ENCODE measurements at regions not wholly inside any gene's neighbourhood (a gene's known extent, or its start where the extent isn't known, plus 50 kb on each side); places are given as distances from the start of the nearest gene placed in this dataset.

- Mint-ChIP-seq H3K4me1 (no peaks in the 10 kb centered on the region), H3K27ac (no peak overlapping the region), H3K4me3 (no peak overlapping the region), H3K27me3 (no peaks in the 10 kb centered on the region), H3K36me3 (ENCODE audit: low read depth) (no peaks in the 10 kb centered on the region)
- DNase-seq = no peak
- no peak for ATAC-seq
- no peaks in the 10 kb centered on the region for H3K9me3 ChIP-seq (ENCODE audit: control insufficient read depth, low read length, poor library complexity, severe bottlenecking)
Measured at GRCh38 chr12:58570411-58570810, 349.9 kb downstream of the LRIG3 start.

- no peak overlapping the region for H3K4me3 Mint-ChIP-seq
- no peak for ATAC-seq
- no peaks in the 10 kb centered on the region for H3K27me3 Mint-ChIP-seq
- no peak overlapping the region for H3K27ac Mint-ChIP-seq
- H3K9me3 ChIP-seq (ENCODE audit: control insufficient read depth, low read length, poor library complexity, severe bottlenecking) = no peaks in the 10 kb centered on the region
- no peaks in the 10 kb centered on the region for H3K4me1 Mint-ChIP-seq
- no peak for DNase-seq
- H3K36me3 Mint-ChIP-seq (ENCODE audit: low read depth) = no peaks in the 10 kb centered on the region
Measured at GRCh38 chr12:58575256-58575655, 345.0 kb downstream of the LRIG3 start.

DNA sequence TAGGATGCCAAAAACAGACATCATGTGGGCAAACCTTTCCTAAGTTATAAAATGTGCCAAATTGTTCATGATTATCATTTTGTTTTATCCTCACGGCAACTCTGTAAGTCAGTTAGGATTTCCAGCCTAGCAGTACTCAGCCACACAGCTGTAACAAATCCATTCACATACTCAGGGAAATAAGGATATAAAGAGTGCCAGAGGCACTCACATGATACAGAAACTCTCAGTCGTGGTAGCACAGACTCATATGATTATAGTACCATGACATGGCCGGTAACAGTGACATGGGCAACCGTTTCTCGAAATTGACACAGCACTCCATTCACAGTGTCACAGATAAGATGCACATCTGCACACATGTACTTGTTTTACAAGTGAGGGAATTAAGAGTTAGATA, 344.2 kb downstream of the LRIG3 start:
- Mint-ChIP-seq H3K36me3 (ENCODE audit: low read depth) (no peaks in the 10 kb centered on the region), H3K4me1 (no peaks in the 10 kb centered on the region), H3K27me3 (no peaks in the 10 kb centered on the region), H3K27ac (no peak overlapping the region), H3K4me3 (no peak overlapping the region)
- ATAC-seq (no peak), DNase-seq (no peak)
- no peaks in the 10 kb centered on the region for H3K9me3 ChIP-seq (ENCODE audit: control insufficient read depth, low read length, poor library complexity, severe bottlenecking)

DNA sequence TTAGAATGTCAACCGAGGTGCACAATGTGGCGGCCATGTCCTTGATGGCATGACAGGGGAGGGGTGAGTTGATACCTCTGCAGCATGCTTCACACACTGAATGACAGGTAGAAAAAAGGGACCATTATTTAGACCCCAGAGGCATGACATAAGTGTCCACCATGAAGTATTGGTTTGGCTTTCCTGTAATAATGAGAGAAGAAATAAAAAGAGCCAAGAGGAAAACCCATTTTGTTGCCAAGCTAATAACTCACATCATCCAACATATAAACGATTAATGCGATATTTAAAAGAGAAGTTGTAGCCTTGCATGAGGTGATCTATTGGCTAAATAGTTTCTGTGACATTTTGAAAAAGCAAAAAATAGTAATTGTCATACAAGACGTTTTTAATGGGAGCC, 343.4 kb downstream of the LRIG3 start:
- no peaks in the 10 kb centered on the region for H3K27me3 Mint-ChIP-seq
- no peaks in the 10 kb centered on the region for H3K9me3 ChIP-seq (ENCODE audit: control insufficient read depth, low read length, poor library complexity, severe bottlenecking)

DNA sequence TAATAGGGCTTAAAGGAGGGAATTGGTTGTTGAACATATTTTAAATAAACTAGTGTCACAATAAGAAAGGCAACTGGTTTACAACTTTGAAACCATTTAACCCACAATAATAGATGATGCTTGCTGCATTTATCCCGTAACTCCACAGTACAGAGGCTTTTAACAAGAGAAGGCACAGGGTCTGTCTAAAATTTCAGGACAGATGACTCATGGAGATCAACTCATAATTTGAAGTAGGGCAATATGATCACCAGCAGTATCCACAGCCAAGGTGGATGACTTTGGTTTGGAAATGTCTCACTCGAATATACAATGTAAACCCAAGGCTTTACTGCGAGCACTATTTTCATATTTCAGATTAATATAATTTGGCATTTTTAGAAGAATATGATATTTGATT, 340.2 kb downstream of the LRIG3 start:
- ATAC-seq (no peak), DNase-seq (no peak)
- Mint-ChIP-seq H3K36me3 (ENCODE audit: low read depth) (no peaks in the 10 kb centered on the region), H3K4me3 (no peak overlapping the region), H3K27ac (no peak overlapping the region), H3K4me1 (no peaks in the 10 kb centered on the region), H3K27me3 (no peaks in the 10 kb centered on the region)
- H3K9me3 ChIP-seq (ENCODE audit: control insufficient read depth, low read length, poor library complexity, severe bottlenecking) = no peaks in the 10 kb centered on the region

More for the DNA sequence above, 343.4 kb downstream of the LRIG3 start:
- no peak for DNase-seq
- Mint-ChIP-seq H3K4me3 (no peak overlapping the region), H3K4me1 (no peaks in the 10 kb centered on the region), H3K27ac (no peak overlapping the region), H3K36me3 (ENCODE audit: low read depth) (no peaks in the 10 kb centered on the region)
- no peak for ATAC-seq

DNA sequence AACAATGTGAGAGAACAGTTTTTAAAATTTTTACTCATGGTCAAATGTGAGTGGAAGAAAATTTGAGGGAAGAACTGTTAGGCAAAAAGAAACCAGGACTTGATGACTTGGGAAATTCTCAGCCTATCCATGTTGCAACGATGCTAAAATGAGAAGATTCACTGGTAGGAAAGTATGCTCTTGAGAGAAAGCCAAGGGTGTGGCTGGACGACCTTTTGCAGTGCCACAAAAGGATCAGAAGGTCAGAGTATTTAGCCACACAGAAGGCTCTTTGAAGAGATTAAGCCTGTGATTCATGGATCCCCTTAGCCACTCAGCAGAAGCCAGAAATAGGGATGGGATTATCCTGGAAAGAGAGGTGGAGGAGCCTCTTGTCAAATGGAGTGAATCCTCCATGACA, 336.8 kb downstream of the LRIG3 start:
- Mint-ChIP-seq H3K4me1 (no peaks in the 10 kb centered on the region), H3K27me3 (no peaks in the 10 kb centered on the region), H3K4me3 (no peak overlapping the region), H3K27ac (no peak overlapping the region), H3K36me3 (ENCODE audit: low read depth) (no peaks in the 10 kb centered on the region)
- H3K9me3 ChIP-seq (ENCODE audit: control insufficient read depth, low read length, poor library complexity, severe bottlenecking) = no peaks in the 10 kb centered on the region
- DNase-seq = no peak
- ATAC-seq = no peak

- H3K4me3 Mint-ChIP-seq = no peak overlapping the region
- DNase-seq (no peak), ATAC-seq (no peak)
- H3K9me3 ChIP-seq (ENCODE audit: control insufficient read depth, low read length, poor library complexity, severe bottlenecking) = no peaks in the 10 kb centered on the region
- H3K27me3 Mint-ChIP-seq = no peaks in the 10 kb centered on the region
- H3K27ac Mint-ChIP-seq = no peak overlapping the region
- H3K36me3 Mint-ChIP-seq (ENCODE audit: low read depth) = no peaks in the 10 kb centered on the region
- H3K4me1 Mint-ChIP-seq = no peaks in the 10 kb centered on the region
Measured at GRCh38 chr12:58583940-58584339, 336.4 kb downstream of the LRIG3 start.

- Mint-ChIP-seq H3K27ac (no peak overlapping the region), H3K4me3 (no peak overlapping the region), H3K36me3 (ENCODE audit: low read depth) (no peaks in the 10 kb centered on the region), H3K27me3 (no peaks in the 10 kb centered on the region), H3K4me1 (no peaks in the 10 kb centered on the region)
- no peaks in the 10 kb centered on the region for H3K9me3 ChIP-seq (ENCODE audit: control insufficient read depth, low read length, poor library complexity, severe bottlenecking)
- DNase-seq (no peak), ATAC-seq (no peak)
Measured at GRCh38 chr12:58584880-58585279, 335.4 kb downstream of the LRIG3 start.

DNA sequence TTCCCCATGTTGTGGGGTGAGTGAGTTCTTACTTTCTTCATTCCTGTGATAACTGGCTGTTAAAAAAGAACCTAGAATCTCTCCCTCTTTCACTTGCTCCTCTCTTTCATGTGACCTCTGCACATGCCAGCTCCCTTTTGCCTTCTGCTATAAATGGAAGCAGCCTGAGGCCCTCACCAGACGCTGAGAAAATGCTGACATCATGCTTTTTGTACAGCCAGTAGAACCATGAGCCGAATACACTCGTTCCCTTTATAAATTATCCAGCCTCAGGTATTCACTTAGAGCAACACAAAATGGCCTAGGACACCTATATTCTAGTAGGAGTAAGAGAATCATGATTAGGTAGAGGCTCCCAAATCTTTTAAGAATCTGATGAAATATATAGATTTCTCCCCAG, 333.5 kb downstream of the LRIG3 start:
- no peaks in the 10 kb centered on the region for H3K36me3 Mint-ChIP-seq (ENCODE audit: low read depth)
- no peak overlapping the region for H3K27ac Mint-ChIP-seq
- H3K4me1 Mint-ChIP-seq = no peaks in the 10 kb centered on the region
- no peaks in the 10 kb centered on the region for H3K27me3 Mint-ChIP-seq
- no peak for DNase-seq
- no peaks in the 10 kb centered on the region for H3K9me3 ChIP-seq (ENCODE audit: control insufficient read depth, low read length, poor library complexity, severe bottlenecking)
- H3K4me3 Mint-ChIP-seq = no peak overlapping the region
- no peak for ATAC-seq

DNA sequence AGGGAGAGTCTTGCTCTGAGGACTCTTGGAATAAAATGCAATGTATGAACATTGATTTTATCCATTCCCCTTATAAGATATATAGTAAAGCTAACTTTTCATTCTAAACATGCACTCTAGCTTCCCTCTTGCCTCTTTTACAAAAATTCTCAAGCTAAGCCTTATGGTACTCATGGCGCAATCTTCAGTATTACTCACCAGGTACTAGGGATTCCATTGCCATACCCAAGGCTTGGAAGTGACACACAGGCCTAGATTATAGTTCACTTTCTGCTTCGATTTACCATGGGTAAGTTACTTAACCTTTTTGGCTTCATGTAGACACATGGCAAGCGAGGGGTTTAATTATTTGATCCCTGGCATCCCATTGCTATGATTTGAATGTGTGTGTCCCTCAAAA, 331.5 kb downstream of the LRIG3 start:
- no peak overlapping the region for H3K27ac Mint-ChIP-seq
- no peak for ATAC-seq
- H3K4me3 Mint-ChIP-seq = no peak overlapping the region
- no peaks in the 10 kb centered on the region for H3K36me3 Mint-ChIP-seq (ENCODE audit: low read depth)
- no peaks in the 10 kb centered on the region for H3K9me3 ChIP-seq (ENCODE audit: control insufficient read depth, low read length, poor library complexity, severe bottlenecking)
- H3K4me1 Mint-ChIP-seq = no peaks in the 10 kb centered on the region
- no peaks in the 10 kb centered on the region for H3K27me3 Mint-ChIP-seq
- no peak for DNase-seq

DNA sequence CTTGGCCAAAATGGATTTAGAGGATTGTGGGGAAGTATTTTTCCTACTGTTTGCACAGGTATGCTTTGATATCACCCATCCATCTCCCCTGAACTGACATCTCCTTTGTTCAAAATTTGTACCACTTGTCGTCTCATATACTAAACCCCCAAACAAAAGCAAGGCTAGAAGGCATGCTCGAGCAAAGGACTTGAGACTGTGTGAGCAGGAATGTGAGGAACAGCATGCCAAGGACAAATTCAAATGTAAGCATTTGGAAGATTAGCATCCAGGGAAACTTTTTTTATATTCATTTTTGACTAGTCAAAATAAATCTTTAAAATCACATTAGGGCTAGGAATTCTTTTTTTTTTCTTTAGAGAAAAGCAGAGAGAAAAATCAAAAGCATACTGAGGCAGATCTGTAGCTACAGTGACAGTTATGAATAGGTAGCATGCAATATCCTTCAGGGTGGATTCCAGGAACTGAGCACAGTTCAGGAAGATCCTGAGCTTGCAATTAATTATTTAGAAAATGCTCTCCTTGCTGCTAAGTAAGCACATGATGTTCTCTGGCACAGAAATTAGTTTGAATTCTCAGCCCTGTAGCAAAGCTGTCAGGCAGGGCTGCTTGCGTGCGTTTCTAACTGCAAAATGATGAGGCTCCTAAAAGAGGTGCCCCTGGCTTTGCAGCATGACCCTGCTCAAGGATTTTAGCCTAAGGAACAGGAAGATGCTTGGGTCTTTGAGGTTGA, 327.7 kb downstream of the LRIG3 start:
- Mint-ChIP-seq H3K4me1 (no peaks in the 10 kb centered on the region), H3K4me3 (no peak overlapping the region), H3K36me3 (ENCODE audit: low read depth) (no peaks in the 10 kb centered on the region), H3K27ac (no peak overlapping the region), H3K27me3 (no peaks in the 10 kb centered on the region)
- DNase-seq (no peak), ATAC-seq (no peak)
- H3K9me3 ChIP-seq (ENCODE audit: control insufficient read depth, low read length, poor library complexity, severe bottlenecking) = no peaks in the 10 kb centered on the region

- no peaks in the 10 kb centered on the region for H3K9me3 ChIP-seq (ENCODE audit: control insufficient read depth, low read length, poor library complexity, severe bottlenecking)
- DNase-seq (no peak), ATAC-seq (no peak)
Measured at GRCh38 chr12:58593557-58594304, 326.6 kb downstream of the LRIG3 start.

GRCh38 chr12:58596381-58596780, 323.9 kb downstream of the LRIG3 start:
- no peaks in the 10 kb centered on the region for H3K36me3 Mint-ChIP-seq (ENCODE audit: low read depth)
- H3K4me1 Mint-ChIP-seq = no peaks in the 10 kb centered on the region
- H3K27ac Mint-ChIP-seq = no peak overlapping the region
- H3K27me3 Mint-ChIP-seq = no peaks in the 10 kb centered on the region
- DNase-seq (no peak), ATAC-seq (no peak)
- H3K9me3 ChIP-seq (ENCODE audit: control insufficient read depth, low read length, poor library complexity, severe bottlenecking) = no peaks in the 10 kb centered on the region
- H3K4me3 Mint-ChIP-seq = no peak overlapping the region

More at GRCh38 chr12:58593557-58594304, 326.6 kb downstream of the LRIG3 start:
- Mint-ChIP-seq H3K27ac (no peak overlapping the region), H3K4me1 (no peaks in the 10 kb centered on the region), H3K27me3 (no peaks in the 10 kb centered on the region), H3K36me3 (ENCODE audit: low read depth) (no peaks in the 10 kb centered on the region), H3K4me3 (no peak overlapping the region)

DNA sequence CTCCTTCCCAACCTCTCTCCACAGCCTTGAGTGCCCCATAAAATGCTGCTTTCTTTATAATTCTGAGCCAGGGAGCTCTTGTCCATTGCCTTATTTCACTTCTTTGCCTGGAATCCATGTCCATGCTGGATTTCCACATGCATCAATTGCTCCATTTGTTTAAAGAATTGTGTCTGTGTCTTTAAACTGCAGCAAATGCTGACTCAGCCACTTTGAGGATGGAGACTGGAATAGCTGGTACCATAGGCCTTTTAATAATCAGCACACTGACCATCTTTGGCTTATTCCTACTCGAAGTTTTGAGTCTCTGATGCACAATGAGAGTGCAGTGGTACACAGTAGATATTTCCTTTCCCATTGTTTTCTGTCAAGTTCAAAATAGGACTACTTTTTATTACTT, 318.8 kb downstream of the LRIG3 start:
- DNase-seq (no peak), ATAC-seq (no peak)
- no peaks in the 10 kb centered on the region for H3K9me3 ChIP-seq (ENCODE audit: control insufficient read depth, low read length, poor library complexity, severe bottlenecking)
- H3K27me3 Mint-ChIP-seq = no peaks in the 10 kb centered on the region
- H3K36me3 Mint-ChIP-seq (ENCODE audit: low read depth) = no peaks in the 10 kb centered on the region
- no peak overlapping the region for H3K27ac Mint-ChIP-seq
- no peak overlapping the region for H3K4me3 Mint-ChIP-seq
- H3K4me1 Mint-ChIP-seq = no peaks in the 10 kb centered on the region
